Body of pancreas (tissue), 4 donors: ENCODE measurements at regions not wholly inside any gene's neighbourhood (a gene's known extent, or its start where the extent isn't known, plus 50 kb on each side); places are given as distances from the start of the nearest gene placed in this dataset.

Source experiments
- POLR2A ChIP-seq, 3 donors: fragments of 450-650 bp; IDR thresholded peaks; one replicate each; pipeline ENCODE4 v1.6.1; 2016; ENCODE audit warnings: antibody characterized with exemption in 3 of 3, mild to moderate bottlenecking in 2 of 3
- TF ChIP-seq, protein P1 (sequence below), 7 experiments: fragments of 450-650 bp in 4 of 7; fragments of 200-600 bp in 3 of 7; sonication (generic) in 3 of 7; IDR thresholded peaks; one replicate each; pipeline ENCODE4 v1.5.1; 2016 to 2019; ENCODE audit warnings: antibody characterized with exemption in 7 of 7

DNA sequence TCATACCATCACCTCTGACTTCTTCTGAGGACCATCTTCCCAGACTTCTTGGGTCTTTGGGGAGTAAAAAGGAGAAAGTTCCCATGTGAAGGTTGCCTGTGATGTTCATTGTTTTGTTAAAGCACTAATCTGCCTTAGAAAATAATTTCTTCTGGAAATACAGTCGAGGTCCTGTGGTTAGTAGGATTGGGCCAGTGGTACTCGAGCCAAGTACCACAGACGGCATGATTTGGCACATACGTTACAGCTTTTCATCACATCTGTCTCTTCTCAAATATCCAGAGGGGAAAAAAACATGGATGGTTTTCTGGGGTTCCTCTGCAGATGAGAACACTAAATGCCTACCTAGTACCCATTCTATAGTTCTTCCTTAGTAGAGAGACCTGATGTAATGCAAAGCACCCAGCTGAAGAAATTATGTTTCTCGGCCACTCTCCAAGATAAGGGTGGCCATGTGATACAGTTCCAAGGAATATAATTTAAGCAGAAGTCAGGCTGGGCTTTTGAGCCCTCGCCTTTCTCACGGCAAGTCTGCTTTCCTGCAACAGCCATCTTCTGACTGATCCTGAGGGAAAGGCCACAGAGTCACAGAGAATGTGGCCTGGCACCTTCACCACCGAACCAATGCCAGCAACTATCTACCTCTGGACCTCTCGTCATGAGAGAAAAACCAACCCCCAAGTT, 161.0 kb downstream of the RNF152 start:
- TF ChIP-seq, protein P1, sequence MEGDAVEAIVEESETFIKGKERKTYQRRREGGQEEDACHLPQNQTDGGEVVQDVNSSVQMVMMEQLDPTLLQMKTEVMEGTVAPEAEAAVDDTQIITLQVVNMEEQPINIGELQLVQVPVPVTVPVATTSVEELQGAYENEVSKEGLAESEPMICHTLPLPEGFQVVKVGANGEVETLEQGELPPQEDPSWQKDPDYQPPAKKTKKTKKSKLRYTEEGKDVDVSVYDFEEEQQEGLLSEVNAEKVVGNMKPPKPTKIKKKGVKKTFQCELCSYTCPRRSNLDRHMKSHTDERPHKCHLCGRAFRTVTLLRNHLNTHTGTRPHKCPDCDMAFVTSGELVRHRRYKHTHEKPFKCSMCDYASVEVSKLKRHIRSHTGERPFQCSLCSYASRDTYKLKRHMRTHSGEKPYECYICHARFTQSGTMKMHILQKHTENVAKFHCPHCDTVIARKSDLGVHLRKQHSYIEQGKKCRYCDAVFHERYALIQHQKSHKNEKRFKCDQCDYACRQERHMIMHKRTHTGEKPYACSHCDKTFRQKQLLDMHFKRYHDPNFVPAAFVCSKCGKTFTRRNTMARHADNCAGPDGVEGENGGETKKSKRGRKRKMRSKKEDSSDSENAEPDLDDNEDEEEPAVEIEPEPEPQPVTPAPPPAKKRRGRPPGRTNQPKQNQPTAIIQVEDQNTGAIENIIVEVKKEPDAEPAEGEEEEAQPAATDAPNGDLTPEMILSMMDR (IDR thresholded peaks at IDR 0.05) = no peak
- no peak for TF ChIP-seq POLR2A (IDR thresholded peaks at IDR 0.05)
